DND-41 (cell line): ENCODE measurements at regions not wholly inside any gene's neighbourhood (a gene's known extent, or its start where the extent isn't known, plus 50 kb on each side); places are given as distances from the start of the nearest gene placed in this dataset.

Experiments used
- ATAC-seq: fragments of 200-7000 bp; cut with Tn5 transposase; 3 replicates; pipeline ENCODE4 v1.9.1; 2021; ENCODE audit warnings: low read depth; ENCODE audit not compliant: insufficient read depth
- DNase-seq: peaks from one replicate; pipeline ENCODE4 v3.0.0-alpha.2; 2020
- H2AFZ ChIP-seq: 2 replicates; pipeline ENCODE4 v1.6.0; 2012; ENCODE audit warnings: low read depth, low read length
- H3K27ac ChIP-seq: 2 replicates; pipeline ENCODE4 v1.5.1; 2012; ENCODE audit warnings: low read length, inconsistent platforms
- H3K27me3 ChIP-seq: fragments of 200-600 bp; sonication (generic); 2 replicates; pipeline ENCODE4 v1.6.0; 2012; ENCODE audit warnings: low read length, mild to moderate bottlenecking, inconsistent platforms; ENCODE audit not compliant: insufficient read depth, poor library complexity
- H3K36me3 ChIP-seq: 2 replicates; pipeline ENCODE4 v1.5.1; 2012; ENCODE audit warnings: low read length, inconsistent platforms; ENCODE audit not compliant: insufficient read depth
- H3K4me1 ChIP-seq: 2 replicates; pipeline ENCODE4 v1.5.1; 2012; ENCODE audit warnings: mild to moderate bottlenecking, low read length; ENCODE audit not compliant: insufficient read depth
- H3K4me2 ChIP-seq: 2 replicates; pipeline ENCODE4 v1.6.0; 2012; ENCODE audit warnings: mild to moderate bottlenecking, moderate library complexity, low read length, inconsistent platforms; ENCODE audit not compliant: insufficient read depth
- H3K4me3 ChIP-seq, 2 experiments: fragments of 200-600 bp in 1 of 2; shearing (Covaris generic) in 1 of 2; 2 replicates each; pipeline ENCODE4 v1.5.1; 2012 to 2016; ENCODE audit warnings: inconsistent platforms in 2 of 2, low read length in 2 of 2, mild to moderate bottlenecking in 2 of 2, low read depth in 1 of 2, moderate library complexity in 1 of 2
- H3K79me2 ChIP-seq: 2 replicates; pipeline ENCODE4 v1.6.0; 2012; ENCODE audit warnings: low read length, inconsistent platforms; ENCODE audit not compliant: insufficient read depth
- H3K9ac ChIP-seq: 2 replicates; pipeline ENCODE4 v1.6.0; 2012; ENCODE audit warnings: low read depth, mild to moderate bottlenecking, inconsistent platforms, low read length, moderate library complexity
- H3K9me3 ChIP-seq: 2 replicates; pipeline ENCODE4 v1.5.1; 2012; ENCODE audit warnings: low read length, moderate library complexity, mild to moderate bottlenecking, inconsistent platforms; ENCODE audit not compliant: insufficient read depth, severe bottlenecking
- H4K20me1 ChIP-seq: 2 replicates; pipeline ENCODE4 v1.6.0; 2012; ENCODE audit warnings: low read length; ENCODE audit not compliant: insufficient read depth
- EZH2 ChIP-seq: IDR thresholded peaks from 3 replicates; pipeline ENCODE4 v1.6.1; 2012; ENCODE audit warnings: borderline replicate concordance, low read depth, mild to moderate bottlenecking, moderate library complexity, low read length, inconsistent platforms; ENCODE audit not compliant: severe bottlenecking
- TF ChIP-seq, protein P1 (sequence below): IDR thresholded peaks from 2 replicates; pipeline ENCODE4 v1.5.1; 2012; ENCODE audit warnings: borderline replicate concordance, low read length, moderate library complexity, mild to moderate bottlenecking; ENCODE audit not compliant: poor library complexity, severe bottlenecking; ENCODE audit errors: extremely low read depth

GRCh38 chr5:24232929-24233498, 411.8 kb downstream of the CDH10 start:
- Histone ChIP-seq H3K27me3 (no peaks in the 10 kb centered on the region), H3K4me3 (no peak overlapping the region), H3K27ac (no peak overlapping the region), H3K79me2 (no peaks in the 10 kb centered on the region), H4K20me1 (no peaks in the 10 kb centered on the region), H3K9me3 (no peaks in the 10 kb centered on the region), H3K36me3 (no peaks in the 10 kb centered on the region), H3K4me2 (no peak overlapping the region), H2AFZ (no peak overlapping the region), H3K9ac (no peak overlapping the region), H3K4me1 (no peaks in the 10 kb centered on the region)
- no peak for DNase-seq
- TF ChIP-seq, protein P1, sequence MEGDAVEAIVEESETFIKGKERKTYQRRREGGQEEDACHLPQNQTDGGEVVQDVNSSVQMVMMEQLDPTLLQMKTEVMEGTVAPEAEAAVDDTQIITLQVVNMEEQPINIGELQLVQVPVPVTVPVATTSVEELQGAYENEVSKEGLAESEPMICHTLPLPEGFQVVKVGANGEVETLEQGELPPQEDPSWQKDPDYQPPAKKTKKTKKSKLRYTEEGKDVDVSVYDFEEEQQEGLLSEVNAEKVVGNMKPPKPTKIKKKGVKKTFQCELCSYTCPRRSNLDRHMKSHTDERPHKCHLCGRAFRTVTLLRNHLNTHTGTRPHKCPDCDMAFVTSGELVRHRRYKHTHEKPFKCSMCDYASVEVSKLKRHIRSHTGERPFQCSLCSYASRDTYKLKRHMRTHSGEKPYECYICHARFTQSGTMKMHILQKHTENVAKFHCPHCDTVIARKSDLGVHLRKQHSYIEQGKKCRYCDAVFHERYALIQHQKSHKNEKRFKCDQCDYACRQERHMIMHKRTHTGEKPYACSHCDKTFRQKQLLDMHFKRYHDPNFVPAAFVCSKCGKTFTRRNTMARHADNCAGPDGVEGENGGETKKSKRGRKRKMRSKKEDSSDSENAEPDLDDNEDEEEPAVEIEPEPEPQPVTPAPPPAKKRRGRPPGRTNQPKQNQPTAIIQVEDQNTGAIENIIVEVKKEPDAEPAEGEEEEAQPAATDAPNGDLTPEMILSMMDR, result no peak
- TF ChIP-seq EZH2, result no peak
- no peak for ATAC-seq

DNA sequence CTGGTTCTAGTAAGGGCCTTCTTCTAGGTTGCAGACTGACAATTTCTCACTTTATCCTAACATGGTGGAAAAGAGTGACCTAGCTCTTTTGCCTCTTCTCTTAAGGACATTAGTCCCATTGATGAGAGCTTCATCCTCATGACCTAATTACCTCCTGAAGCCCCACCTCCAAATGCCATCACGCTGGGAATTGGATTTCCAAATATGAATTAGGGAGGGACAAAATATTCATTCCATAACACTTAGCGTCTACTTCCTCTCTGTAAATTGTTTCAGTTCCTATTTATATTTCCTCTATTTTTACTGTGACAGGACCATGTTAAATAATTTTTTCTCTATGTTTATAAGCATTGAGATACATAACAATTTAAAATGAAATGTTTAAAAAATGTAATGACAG, 408.8 kb downstream of the CDH10 start:
- Histone ChIP-seq H3K36me3 (no peaks in the 10 kb centered on the region), H3K4me2 (no peak overlapping the region)
- DNase-seq, result no peak

DNA sequence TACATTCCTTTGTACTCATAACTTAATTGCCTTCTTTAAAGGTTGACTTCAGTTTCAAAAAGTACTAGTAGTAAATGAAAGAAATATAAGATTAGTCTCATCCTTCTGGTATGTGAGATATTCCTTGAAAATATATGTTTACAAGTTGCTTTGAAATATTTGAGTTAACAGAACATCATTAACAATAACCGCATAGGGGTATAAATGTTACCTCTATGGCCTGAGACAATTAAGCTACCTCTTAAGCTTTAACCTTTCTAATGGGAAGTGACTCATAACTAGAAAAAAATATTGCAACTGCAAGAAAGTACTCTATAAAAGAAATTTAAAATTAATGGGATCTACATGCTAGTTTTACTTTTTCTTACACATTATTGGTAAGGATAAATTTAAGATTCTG, 399.0 kb downstream of the CDH10 start:
- Histone ChIP-seq H2AFZ (no peak overlapping the region), H3K9ac (no peak overlapping the region), H3K9me3 (no peaks in the 10 kb centered on the region), H4K20me1 (no peaks in the 10 kb centered on the region), H3K4me2 (no peak overlapping the region), H3K4me3 (no peak overlapping the region), H3K36me3 (no peaks in the 10 kb centered on the region), H3K79me2 (no peaks in the 10 kb centered on the region), H3K4me1 (no peaks in the 10 kb centered on the region), H3K27me3 (no peaks in the 10 kb centered on the region), H3K27ac (no peak overlapping the region)
- no peak for ATAC-seq
- TF ChIP-seq, protein P1, result no peak
- TF ChIP-seq EZH2, result no peak
- DNase-seq, result no peak

More for the DNA sequence above, 408.8 kb downstream of the CDH10 start:
- H3K4me1 ChIP-seq, result no peaks in the 10 kb centered on the region
- no peak overlapping the region for H2AFZ ChIP-seq
- TF ChIP-seq, protein P1, result no peak
- TF ChIP-seq EZH2, result no peak
- H3K4me3 ChIP-seq, result no peak overlapping the region
- H4K20me1 ChIP-seq, result no peaks in the 10 kb centered on the region
- H3K9ac ChIP-seq, result no peak overlapping the region
- H3K27me3 ChIP-seq, result no peaks in the 10 kb centered on the region
- ATAC-seq, result no peak
- no peaks in the 10 kb centered on the region for H3K9me3 ChIP-seq
- no peaks in the 10 kb centered on the region for H3K79me2 ChIP-seq
- no peak overlapping the region for H3K27ac ChIP-seq

- Histone ChIP-seq H3K27ac (no peak overlapping the region), H3K79me2 (no peaks in the 10 kb centered on the region), H3K4me1 (no peaks in the 10 kb centered on the region), H3K27me3 (no peaks in the 10 kb centered on the region), H3K4me2 (no peak overlapping the region), H3K4me3 (no peak overlapping the region), H3K9me3 (no peaks in the 10 kb centered on the region), H3K9ac (no peak overlapping the region), H4K20me1 (no peaks in the 10 kb centered on the region), H2AFZ (no peak overlapping the region), H3K36me3 (no peaks in the 10 kb centered on the region)
- ATAC-seq (no peak), DNase-seq (no peak)
- TF ChIP-seq, protein P1, result no peak
These were observed 380.2 kb downstream of the CDH10 start for GRCh38 chr5:24264547-24264946.
